H9 (cell line): ENCODE measurements at regions not wholly inside any gene's neighbourhood (a gene's known extent, or its start where the extent isn't known, plus 50 kb on each side); places are given as distances from the start of the nearest gene placed in this dataset.
"Not testable (repeated sequence)": the region's sequence is repeated elsewhere in the genome, so short reads cannot be mapped to it uniquely, and the experiment has no call there.

ENCODE experiments used
- DNase-seq: peaks from one replicate; pipeline ENCODE4 v3.0.0-alpha.2; 2017
- H2AFZ ChIP-seq: one replicate; pipeline ENCODE4 v1.6.1; 2013; ENCODE audit warnings: mild to moderate bottlenecking, low read length, control low read depth, moderate library complexity
- H2AK5ac ChIP-seq: 2 replicates; pipeline ENCODE4 v1.6.1; 2013; ENCODE audit warnings: low read length, control low read depth, mixed read lengths; ENCODE audit not compliant: insufficient read length
- H2BK120ac ChIP-seq: one replicate; pipeline ENCODE4 v1.6.1; 2013; ENCODE audit warnings: low read depth, mild to moderate bottlenecking, low read length, control low read depth, inconsistent platforms; ENCODE audit not compliant: poor library complexity, severe bottlenecking
- H2BK12ac ChIP-seq: 2 replicates; pipeline ENCODE4 v1.6.1; 2013; ENCODE audit warnings: low read length, control low read depth, mixed read lengths, low read depth; ENCODE audit not compliant: insufficient read length
- H2BK15ac ChIP-seq: 2 replicates; pipeline ENCODE4 v1.6.1; 2013; ENCODE audit warnings: low read depth, low read length, control low read depth
- H2BK20ac ChIP-seq: one replicate; pipeline ENCODE4 v1.6.1; 2013; ENCODE audit warnings: low read depth, mild to moderate bottlenecking, low read length, control low read depth, inconsistent platforms; ENCODE audit not compliant: poor library complexity, severe bottlenecking
- H2BK5ac ChIP-seq: 2 replicates; pipeline ENCODE4 v1.6.1; 2013; ENCODE audit warnings: low read length, control low read depth, mixed read lengths; ENCODE audit not compliant: insufficient read length
- H3K14ac ChIP-seq: 2 replicates; pipeline ENCODE4 v1.6.1; 2013; ENCODE audit warnings: low read length, control low read depth; ENCODE audit not compliant: insufficient read depth
- H3K18ac ChIP-seq: 2 replicates; pipeline ENCODE4 v1.6.1; 2013; ENCODE audit warnings: low read depth, mild to moderate bottlenecking, mixed read lengths, low read length, control low read depth; ENCODE audit not compliant: insufficient read length
- H3K23ac ChIP-seq: 2 replicates; pipeline ENCODE4 v1.6.1; 2013; ENCODE audit warnings: low read length, control low read depth, mixed read lengths, low read depth; ENCODE audit not compliant: insufficient read length
- H3K23me2 ChIP-seq: 2 replicates; pipeline ENCODE4 v1.6.1; 2013; ENCODE audit warnings: low read depth, mild to moderate bottlenecking, mixed read lengths, low read length, control low read depth; ENCODE audit not compliant: insufficient read length, poor library complexity, severe bottlenecking
- H3K27ac ChIP-seq: 2 replicates; pipeline ENCODE4 v1.5.1; 2013; ENCODE audit warnings: low read length, control low read depth, mixed read lengths, low read depth; ENCODE audit not compliant: insufficient read length
- H3K27me3 ChIP-seq: 2 replicates; pipeline ENCODE4 v1.6.1; 2013; ENCODE audit warnings: low read length, control low read depth, inconsistent platforms; ENCODE audit not compliant: insufficient read depth
- H3K4ac ChIP-seq: 2 replicates; pipeline ENCODE4 v1.6.1; 2013; ENCODE audit warnings: low read depth, mild to moderate bottlenecking, control low read depth, inconsistent platforms, low read length, moderate library complexity
- H3K4me1 ChIP-seq: 2 replicates; pipeline ENCODE4 v1.6.1; 2013; ENCODE audit warnings: low read length, control low read depth, inconsistent platforms; ENCODE audit not compliant: insufficient read depth
- H3K4me2 ChIP-seq: 2 replicates; pipeline ENCODE4 v1.6.1; 2013; ENCODE audit warnings: low read length, control low read depth, mixed read lengths; ENCODE audit not compliant: insufficient read length, insufficient read depth
- H3K56ac ChIP-seq: 2 replicates; pipeline ENCODE4 v1.6.1; 2013; ENCODE audit warnings: low read depth, mild to moderate bottlenecking, mixed read lengths, low read length, control low read depth; ENCODE audit not compliant: insufficient read length
- H3K79me1 ChIP-seq: 2 replicates; pipeline ENCODE4 v1.6.1; 2013; ENCODE audit warnings: low read depth, mild to moderate bottlenecking, moderate library complexity, low read length, control low read depth, inconsistent platforms; ENCODE audit not compliant: insufficient read depth, poor library complexity, severe bottlenecking
- H3K79me2 ChIP-seq: 2 replicates; pipeline ENCODE4 v1.6.1; 2013; ENCODE audit warnings: low read length, control low read depth, inconsistent platforms; ENCODE audit not compliant: insufficient read depth
- H3K9ac ChIP-seq: 2 replicates; pipeline ENCODE4 v1.6.1; 2013; ENCODE audit warnings: low read length, control low read depth, mixed read lengths; ENCODE audit not compliant: insufficient read length; ENCODE audit errors: extremely low read depth
- H3K9me3 ChIP-seq: one replicate; pipeline ENCODE4 v1.6.1; 2013; ENCODE audit warnings: low read depth, low read length, inconsistent platforms; ENCODE audit not compliant: control insufficient read depth
- H3T11ph ChIP-seq: one replicate; pipeline ENCODE4 v1.6.1; 2013; ENCODE audit warnings: mild to moderate bottlenecking, low read length, control low read depth, inconsistent platforms
- H4K20me1 ChIP-seq: one replicate; pipeline ENCODE4 v1.6.1; 2013; ENCODE audit not compliant: control insufficient read depth, insufficient read length, insufficient read depth
- H4K5ac ChIP-seq: 2 replicates; pipeline ENCODE4 v1.6.1; 2013; ENCODE audit warnings: low read depth, mild to moderate bottlenecking, mixed read lengths, low read length, control low read depth; ENCODE audit not compliant: insufficient read length
- H4K8ac ChIP-seq: replicated peaks from 2 replicates; pipeline ENCODE4 v1.6.1; 2013; ENCODE audit warnings: low read length, control low read depth, mixed read lengths, low read depth; ENCODE audit not compliant: insufficient read length
- H4K91ac ChIP-seq: 2 replicates; pipeline ENCODE4 v1.6.1; 2013; ENCODE audit warnings: low read depth, mild to moderate bottlenecking, moderate library complexity, mixed read lengths, low read length, control low read depth; ENCODE audit not compliant: insufficient read length
- H3K27ac Mint-ChIP-seq, 3 experiments: 2 replicates in 2 of 3; 3 replicates in 1 of 3; pipeline ENCODE4 v1.8.0; 2020 to 2021; ENCODE audit warnings: mixed read lengths in 3 of 3, mild to moderate bottlenecking in 1 of 3, moderate library complexity in 1 of 3
- H3K27me3 Mint-ChIP-seq: 2 replicates; pipeline ENCODE4 v1.8.0; 2021; ENCODE audit warnings: low read depth, mild to moderate bottlenecking, moderate library complexity, mixed read lengths
- H3K36me3 Mint-ChIP-seq, 3 experiments: 2 replicates in 2 of 3; 3 replicates in 1 of 3; pipeline ENCODE4 v1.8.0; 2020 to 2021; ENCODE audit warnings: low read depth in 3 of 3, mixed read lengths in 3 of 3; ENCODE audit not compliant: insufficient read depth in 1 of 3
- H3K4me1 Mint-ChIP-seq, 2 experiments: 2 replicates each; pipeline ENCODE4 v1.8.0; 2020; ENCODE audit warnings: mixed read lengths in 2 of 2
- H3K4me3 Mint-ChIP-seq, 2 experiments: 2 replicates in 1 of 2; 3 replicates in 1 of 2; pipeline ENCODE4 v1.8.0; 2020 to 2021; ENCODE audit warnings: mild to moderate bottlenecking in 2 of 2, mixed read lengths in 2 of 2, moderate library complexity in 1 of 2
- H3K9me3 Mint-ChIP-seq, 2 experiments: 2 replicates in 1 of 2; 3 replicates in 1 of 2; pipeline ENCODE4 v1.8.0; 2020; ENCODE audit warnings: mild to moderate bottlenecking in 2 of 2, mixed read lengths in 2 of 2, moderate library complexity in 1 of 2
- CTCF ChIP-seq: fragments of 200-600 bp; sonication (generic); conservative IDR thresholded peaks from 3 replicates; pipeline ENCODE4 v1.8.0; 2021; ENCODE audit warnings: antibody characterized with exemption, mild to moderate bottlenecking
- WGBS: extraction: QIAGEN DNeasy Blood & Tissue Kit; methylation state at CpG from one replicate; pipeline ENCODE4 v1.1.7; 2013; ENCODE audit warnings: missing lambda C conversion rate, low lambda C conversion rate, mixed read lengths; ENCODE audit not compliant: insufficient read length; ENCODE audit errors: extremely low coverage; 5-methylcytosine and 5-hydroxymethylcytosine counted together

GRCh38 chr1:168488138-168488537, 55.7 kb downstream of the XCL2 start:
- no peaks in the 10 kb centered on the region for H4K20me1 ChIP-seq
- DNase-seq = no peak
- no peaks in the 10 kb centered on the region for H3K36me3 Mint-ChIP-seq
- H4K8ac ChIP-seq = no peak overlapping the region
- H3K9me3 ChIP-seq = no peaks in the 10 kb centered on the region
- no peak overlapping the region for H2AK5ac ChIP-seq
- no peak overlapping the region for H3K4me2 ChIP-seq
- H3K9ac ChIP-seq = no peak overlapping the region
- no peak overlapping the region for H3K27ac ChIP-seq
- no peak overlapping the region for H4K91ac ChIP-seq
- H3K27me3 ChIP-seq = no peaks in the 10 kb centered on the region
- H2BK15ac ChIP-seq = no peak overlapping the region
- H3K4me1 ChIP-seq = no peaks in the 10 kb centered on the region
- no peak overlapping the region for H3K27ac Mint-ChIP-seq
- H3T11ph ChIP-seq = no peak overlapping the region
- H3K4me3 Mint-ChIP-seq = no peak overlapping the region
- no peak overlapping the region for H2AFZ ChIP-seq
- H3K14ac ChIP-seq = no peak overlapping the region
- TF ChIP-seq CTCF = no peak
- no peak overlapping the region for H2BK12ac ChIP-seq
- H3K23ac ChIP-seq = no peak overlapping the region
- H2BK5ac ChIP-seq = no peak overlapping the region
- H3K79me2 ChIP-seq = no peaks in the 10 kb centered on the region
- H2BK120ac ChIP-seq = no peak overlapping the region
- H3K27me3 Mint-ChIP-seq = no peaks in the 10 kb centered on the region
- no CpG with 5 or more reads among the region's 1 CpG for WGBS
- H3K56ac ChIP-seq = no peak overlapping the region
- H3K79me1 ChIP-seq = no peaks in the 10 kb centered on the region
- H3K18ac ChIP-seq = no peak overlapping the region
- no peaks in the 10 kb centered on the region for H3K4me1 Mint-ChIP-seq
- H4K5ac ChIP-seq = no peak overlapping the region
- no peaks in the 10 kb centered on the region for H3K23me2 ChIP-seq
- H2BK20ac ChIP-seq = no peak overlapping the region
- H3K4ac ChIP-seq = no peak overlapping the region
- 0 out of 5 replicates have a peak, but pooled peaks cover 0 to 2% of the 10 kb centered on the region in 2 experiments for H3K9me3 Mint-ChIP-seq

GRCh38 chr1:168486820-168487219, 57.0 kb downstream of the XCL2 start:
- H2BK15ac ChIP-seq, H3K4me1 ChIP-seq, H4K91ac ChIP-seq, H3K27ac Mint-ChIP-seq, H3K9ac ChIP-seq, H2BK5ac ChIP-seq, H3K27ac ChIP-seq, H3K36me3 Mint-ChIP-seq, H3K23ac ChIP-seq, H3K79me2 ChIP-seq, H3K4me1 Mint-ChIP-seq, H3K27me3 Mint-ChIP-seq, H3K14ac ChIP-seq, H3T11ph ChIP-seq, H3K4ac ChIP-seq, DNase-seq, H2BK20ac ChIP-seq, H3K4me2 ChIP-seq, H3K27me3 ChIP-seq, H3K23me2 ChIP-seq, H2AFZ ChIP-seq, H2AK5ac ChIP-seq, H3K9me3 Mint-ChIP-seq, H2BK12ac ChIP-seq, H3K56ac ChIP-seq, H3K4me3 Mint-ChIP-seq, H3K79me1 ChIP-seq, H4K5ac ChIP-seq, H4K8ac ChIP-seq, H3K18ac ChIP-seq, H4K20me1 ChIP-seq, H2BK120ac ChIP-seq, H3K9me3 ChIP-seq: not testable (repeated sequence)
- WGBS = no CpG with 5 or more reads among the region's 1 CpG
